ENCODE measurements at regions not wholly inside any gene's neighbourhood (a gene's known extent, or its start where the extent isn't known, plus 50 kb on each side); places are given as distances from the start of the nearest gene placed in this dataset.

DNA sequence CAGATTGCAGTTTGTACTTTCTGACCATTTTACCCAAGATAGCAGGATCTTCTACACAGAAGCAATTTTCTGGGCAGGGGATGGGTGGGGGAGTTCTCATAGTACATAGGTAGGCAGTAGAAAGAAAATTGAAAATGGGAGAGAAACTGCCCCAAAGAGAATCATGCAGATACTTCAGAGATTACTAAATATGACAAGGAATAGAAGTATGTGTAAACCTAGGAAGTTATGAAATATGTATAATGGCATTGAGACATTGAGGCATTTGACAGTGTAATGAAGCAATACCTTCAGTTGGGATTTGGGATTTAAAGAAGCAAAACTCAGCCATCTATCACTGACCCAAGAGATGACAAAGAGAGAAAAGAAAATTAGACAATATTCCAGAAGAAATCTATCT lies 233.0 kb downstream of the PTN start (continued):
- TF ChIP-seq ZNF462 (CRISPR knock-in tag; IDR thresholded peaks at IDR 0.05): no peak
- no peak for TF ChIP-seq ZNF114 (CRISPR knock-in tag; IDR thresholded peaks at IDR 0.05)
- TF ChIP-seq EZH2phosphoT487 (IDR thresholded peaks at IDR 0.05; ENCODE audit: unreplicated experiment): no peak
- TF ChIP-seq CREB1 (CRISPR knock-in tag; IDR thresholded peaks at IDR 0.05; ENCODE audit: low read depth): no peak
- no peak for TF ChIP-seq REST (IDR thresholded peaks at IDR 0.05; ENCODE audit: unreplicated experiment)

DNA sequence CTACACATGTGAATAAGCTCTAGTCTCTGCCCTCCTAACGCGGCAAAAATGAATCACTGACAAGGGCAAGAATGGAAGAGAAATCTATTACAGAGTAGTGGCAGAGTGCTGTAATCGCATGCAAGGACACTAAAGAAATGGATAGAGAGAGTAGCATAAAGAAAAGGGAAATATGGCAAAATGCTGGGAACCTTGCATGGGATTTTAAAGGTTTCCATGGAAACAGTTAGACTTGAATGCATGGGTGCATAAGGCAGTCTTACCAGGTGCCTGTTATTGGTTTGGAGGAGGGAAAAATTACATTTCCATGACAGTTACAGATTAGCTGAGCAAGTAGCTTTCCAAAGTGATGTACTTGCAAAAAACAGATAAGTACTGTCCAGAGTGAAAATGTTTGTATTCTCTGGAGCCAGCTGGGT lies 233.4 kb downstream of the PTN start:
- H3K9me3 Mint-ChIP-seq: peaks cover 6% of the 10 kb centered on the region; the same call in 2 of the 3 replicates
- ATAC-seq (no peak), DNase-seq (ENCODE audit: low spot score) (no peak)
- H3K36me3 Mint-ChIP-seq (ENCODE audit: low read depth): no peaks in the 10 kb centered on the region; the same call in 2 of the 3 replicates
- Histone ChIP-seq H3K4me3 (no peak overlapping the region), H4K20me1 (replicated peaks; ENCODE audit: insufficient read depth) (no peaks in the 10 kb centered on the region), H2AFZ (no peak overlapping the region), H3K79me2 (replicated peaks; ENCODE audit: insufficient read depth) (no peaks in the 10 kb centered on the region), H3K4me2 (no peak overlapping the region), H3K9me2 (ENCODE audit: insufficient read depth) (no peaks in the 10 kb centered on the region), H3K36me3 (ENCODE audit: insufficient read depth) (no peaks in the 10 kb centered on the region), H3K27ac (ENCODE audit: low read depth) (no peak overlapping the region), H3K4me1 (ENCODE audit: insufficient read depth) (no peaks in the 10 kb centered on the region), H3F3A (replicated peaks; ENCODE audit: low read depth) (no peaks in the 10 kb centered on the region), H3K27me3 (ENCODE audit: insufficient read depth) (no peaks in the 10 kb centered on the region)
- H3K4me1 Mint-ChIP-seq: no peaks in the 10 kb centered on the region; the same call in 2 of the 3 replicates
- H3K27ac Mint-ChIP-seq: no peak overlapping the region
- peaks cover 4% of the 10 kb centered on the region for H3K27me3 Mint-ChIP-seq (ENCODE audit: insufficient read depth, low read depth, poor library complexity)
- H3K4me3 Mint-ChIP-seq: no peak overlapping the region
- TF ChIP-seq STAT1 (IDR thresholded peaks at IDR 0.05; ENCODE audit: unreplicated experiment) (no peak), REST (IDR thresholded peaks at IDR 0.05; ENCODE audit: unreplicated experiment) (no peak), NANOG (IDR thresholded peaks at IDR 0.05; ENCODE audit: borderline replicate concordance) (no peak), JUNB (IDR thresholded peaks at IDR 0.05; ENCODE audit: unreplicated experiment) (no peak), POLR2AphosphoS5 (IDR thresholded peaks at IDR 0.05; ENCODE audit: low read depth) (no peak)
- TF ChIP-seq, protein P1, sequence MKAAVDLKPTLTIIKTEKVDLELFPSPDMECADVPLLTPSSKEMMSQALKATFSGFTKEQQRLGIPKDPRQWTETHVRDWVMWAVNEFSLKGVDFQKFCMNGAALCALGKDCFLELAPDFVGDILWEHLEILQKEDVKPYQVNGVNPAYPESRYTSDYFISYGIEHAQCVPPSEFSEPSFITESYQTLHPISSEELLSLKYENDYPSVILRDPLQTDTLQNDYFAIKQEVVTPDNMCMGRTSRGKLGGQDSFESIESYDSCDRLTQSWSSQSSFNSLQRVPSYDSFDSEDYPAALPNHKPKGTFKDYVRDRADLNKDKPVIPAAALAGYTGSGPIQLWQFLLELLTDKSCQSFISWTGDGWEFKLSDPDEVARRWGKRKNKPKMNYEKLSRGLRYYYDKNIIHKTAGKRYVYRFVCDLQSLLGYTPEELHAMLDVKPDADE (IDR thresholded peaks at IDR 0.05): no peak
